ENCODE measurements at regions not wholly inside any gene's neighbourhood (a gene's known extent, or its start where the extent isn't known, plus 50 kb on each side); places are given as distances from the start of the nearest gene placed in this dataset.
"Not testable (repeated sequence)": the region's sequence is repeated elsewhere in the genome, so short reads cannot be mapped to it uniquely, and the experiment has no call there.

GRCh38 chr9:30932226-30932625 is 1452.2 kb upstream of the ACO1 start:
- intact Hi-C loops (cut with DNase I): no loop called here
- no peak for DNase-seq

DNA sequence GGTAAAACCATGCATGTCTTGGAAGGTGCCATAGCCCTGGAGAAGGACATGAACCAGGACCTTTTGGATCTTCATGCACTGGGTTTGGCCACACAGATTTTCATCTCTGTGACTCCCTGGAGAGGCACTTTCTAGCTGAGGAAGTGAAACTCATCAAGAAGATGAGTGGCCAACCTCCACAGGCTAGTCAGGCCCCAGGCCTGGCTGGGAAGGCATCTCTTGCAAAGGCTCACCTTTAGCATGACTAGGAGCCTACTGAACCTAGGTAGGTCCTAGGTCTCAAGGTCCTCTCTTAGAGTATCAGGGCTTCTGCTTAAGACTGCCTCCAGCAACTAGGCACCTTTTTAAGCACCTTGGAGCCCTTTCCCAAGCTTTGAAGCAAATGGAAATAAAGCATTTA is 1448.7 kb upstream of the ACO1 start:
- intact Hi-C loops (cut with DNase I): no loop called here
- no peak for DNase-seq

DNA sequence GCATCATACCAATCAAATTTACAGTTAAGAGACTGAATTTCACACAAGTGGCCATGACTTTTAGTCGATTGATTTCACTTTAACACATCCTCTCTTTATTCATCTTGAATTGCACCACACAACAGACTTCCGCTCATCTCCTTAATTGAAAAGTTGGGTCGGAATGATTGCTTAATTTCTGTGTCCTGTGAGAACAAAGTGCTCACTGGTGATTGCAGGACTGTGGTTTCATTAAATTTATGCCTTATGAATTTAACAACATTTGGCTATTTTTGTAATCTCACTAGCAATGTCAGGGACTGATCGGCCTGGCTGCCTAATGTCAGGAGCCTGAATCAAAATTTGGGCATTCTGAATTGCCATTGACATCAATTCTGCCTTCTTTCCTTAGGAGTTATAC is 1447.3 kb upstream of the ACO1 start:
- no peak for DNase-seq
- intact Hi-C loops (cut with DNase I): no loop called here

GRCh38 chr9:30942852-30943251 is 1441.6 kb upstream of the ACO1 start:
- DNase-seq; intact Hi-C loops (cut with DNase I): not testable (repeated sequence)

GRCh38 chr9:30943446-30944224 is 1440.8 kb upstream of the ACO1 start:
- DNase-seq: no peak
- intact Hi-C loops (cut with DNase I): no loop called here

GRCh38 chr9:30944225-30944569 is 1440.2 kb upstream of the ACO1 start:
- DNase-seq: no peak
- intact Hi-C loops (cut with DNase I): no loop called here

- no peak for DNase-seq
- intact Hi-C loops (cut with DNase I): no loop called here
Observed at GRCh38 chr9:30944741-30945280, 1439.6 kb upstream of the ACO1 start.

DNA sequence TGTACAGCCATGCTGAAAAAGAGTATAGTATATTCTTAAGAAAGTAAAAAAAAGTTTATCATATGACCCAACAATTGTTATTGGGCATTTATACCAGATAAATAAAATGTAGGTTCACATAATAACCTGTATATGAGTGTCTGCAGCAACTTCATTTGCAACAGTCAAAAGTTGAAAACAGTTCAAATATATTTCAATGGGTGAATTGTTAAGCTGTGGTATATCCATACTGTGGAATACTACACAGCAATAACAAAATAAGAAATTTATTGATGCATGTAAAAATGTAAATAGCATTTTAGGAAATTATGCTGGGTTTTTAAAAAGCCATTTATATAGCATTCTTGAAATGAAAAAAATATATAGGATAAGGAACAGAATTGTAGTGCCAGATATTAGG is 1420.1 kb upstream of the ACO1 start:
- no peak for DNase-seq
- intact Hi-C loops (cut with DNase I): no loop called here

GRCh38 chr9:30967476-30967875 is 1417.0 kb upstream of the ACO1 start:
- intact Hi-C loops (cut with DNase I): no loop called here
- peak in 1 of 42 donors; percentile 3 for DNase-seq

DNA sequence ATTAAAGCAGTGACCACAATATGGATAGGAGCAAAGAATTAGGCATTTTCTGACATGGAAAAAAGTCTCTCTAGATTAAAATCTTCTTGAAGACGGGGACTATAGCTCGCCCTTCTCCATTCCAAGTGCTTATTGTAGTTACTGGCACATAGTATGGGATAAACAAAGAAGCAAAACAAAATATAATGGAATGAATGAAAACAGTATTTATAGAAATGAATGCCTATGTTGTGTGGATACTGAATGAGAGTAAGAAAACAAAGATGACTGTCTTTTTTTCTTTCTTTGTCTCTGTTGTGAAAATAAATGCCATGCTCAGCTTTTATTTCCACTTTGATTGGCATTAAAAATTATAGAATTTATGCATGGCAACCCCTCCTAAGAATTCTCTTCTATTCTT is 1414.3 kb upstream of the ACO1 start:
- intact Hi-C loops (cut with DNase I): no loop called here
- no peak for DNase-seq

GRCh38 chr9:30970812-30971211 is 1413.6 kb upstream of the ACO1 start:
- intact Hi-C loops (cut with DNase I): no loop called here
- DNase-seq: no peak

DNA sequence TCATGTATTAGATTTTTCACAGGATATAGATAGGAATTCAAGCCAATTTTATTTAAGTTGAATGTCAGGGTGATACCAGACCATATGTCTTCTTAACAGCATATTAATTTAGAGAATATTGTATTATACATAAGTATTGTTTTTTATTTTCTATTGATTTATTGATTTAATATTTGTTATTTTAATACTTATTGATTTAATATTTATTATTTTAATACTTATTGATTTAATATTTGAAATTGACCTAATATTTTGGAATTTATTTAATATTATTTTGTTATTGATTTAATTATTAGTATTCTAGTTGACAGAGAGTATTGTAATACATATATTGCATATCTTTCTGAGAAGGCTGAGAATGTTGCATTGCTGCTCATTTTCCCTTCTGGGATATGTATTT is 1411.8 kb upstream of the ACO1 start:
- intact Hi-C loops (cut with DNase I): no loop called here
- DNase-seq: no peak

GRCh38 chr9:30977965-30978364 is 1406.5 kb upstream of the ACO1 start:
- intact Hi-C loops (cut with DNase I): no loop called here
- no peak for DNase-seq

- no peak for DNase-seq
- intact Hi-C loops (cut with DNase I): no loop called here
Observed at GRCh38 chr9:30982301-30982700, 1402.1 kb upstream of the ACO1 start.

- intact Hi-C loops (cut with DNase I): no loop called here
- no peak for DNase-seq
Observed at GRCh38 chr9:30995956-30996738, 1388.3 kb upstream of the ACO1 start.

DNA sequence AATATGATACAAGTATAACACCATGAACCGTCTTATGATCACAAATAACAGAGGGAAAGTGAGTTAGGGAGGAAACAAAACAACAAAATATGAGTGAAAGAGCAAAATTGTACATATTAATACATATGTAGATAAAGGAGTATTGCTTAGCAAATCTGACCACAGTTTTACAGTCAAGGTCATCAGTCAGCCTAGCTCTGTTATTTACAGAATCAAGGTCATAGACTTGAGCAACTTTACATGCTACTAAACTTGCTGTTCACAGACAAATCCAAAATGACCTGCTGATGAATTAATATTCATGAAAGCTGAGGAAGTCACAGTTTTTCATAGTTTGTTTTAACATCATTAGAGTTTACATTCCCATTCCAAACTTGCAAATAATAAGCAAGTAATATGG is 1387.7 kb upstream of the ACO1 start:
- intact Hi-C loops (cut with DNase I): no loop called here
- no peak for DNase-seq

DNA sequence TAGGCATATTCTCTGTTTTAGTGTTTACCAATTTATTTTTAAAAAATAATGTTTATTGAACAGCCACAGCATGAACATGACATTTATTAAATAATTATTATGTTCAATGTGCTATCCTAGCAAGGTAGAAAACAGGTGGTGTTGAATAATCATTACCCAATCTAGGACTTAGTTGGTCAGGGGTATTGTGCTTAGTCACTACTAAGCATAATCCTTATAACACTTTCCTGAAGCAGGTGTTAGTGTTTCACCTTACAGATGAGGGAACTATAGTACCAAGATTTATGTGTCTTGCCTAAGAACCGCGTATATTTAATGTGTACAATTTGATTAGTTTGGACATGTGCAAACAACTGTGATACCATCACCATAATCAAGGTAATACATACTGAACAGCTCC is 1387.2 kb upstream of the ACO1 start:
- intact Hi-C loops (cut with DNase I): no loop called here

DNA sequence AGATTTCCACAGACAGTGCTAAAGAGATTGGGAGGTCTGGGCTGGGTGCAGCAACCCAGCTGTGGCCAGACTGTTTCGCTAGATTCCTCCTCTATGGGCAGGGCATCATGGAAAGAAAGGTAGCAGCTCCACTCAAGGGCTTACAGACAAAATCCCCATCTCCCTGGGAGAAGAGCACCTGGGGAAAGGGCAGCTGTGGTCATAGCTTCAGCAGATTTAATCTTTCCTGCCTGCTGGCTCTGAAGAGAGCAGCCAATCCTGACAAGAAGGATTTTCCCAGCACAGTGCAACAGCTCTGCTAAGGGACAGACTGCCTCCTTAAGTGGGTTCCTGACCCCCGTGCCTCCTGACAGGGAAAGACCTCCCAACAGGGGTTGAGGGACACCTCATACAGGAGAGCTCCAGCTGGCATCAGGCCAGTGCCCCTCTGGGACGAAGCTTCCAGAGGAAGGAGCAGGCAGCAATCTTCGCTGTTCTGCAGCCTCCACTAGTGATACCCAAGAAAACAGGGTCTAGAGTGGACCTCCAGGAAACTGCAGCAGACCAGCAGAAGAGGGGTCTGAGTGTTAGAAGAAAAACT is 1379.3 kb upstream of the ACO1 start:
- intact Hi-C loops (cut with DNase I): no loop called here
- DNase-seq: no peak

More for the DNA sequence above, 1387.2 kb upstream of the ACO1 start:
- no peak for DNase-seq

GRCh38 chr9:31013371-31013770 is 1371.1 kb upstream of the ACO1 start:
- intact Hi-C loops (cut with DNase I): no loop called here
- DNase-seq: no peak

DNA sequence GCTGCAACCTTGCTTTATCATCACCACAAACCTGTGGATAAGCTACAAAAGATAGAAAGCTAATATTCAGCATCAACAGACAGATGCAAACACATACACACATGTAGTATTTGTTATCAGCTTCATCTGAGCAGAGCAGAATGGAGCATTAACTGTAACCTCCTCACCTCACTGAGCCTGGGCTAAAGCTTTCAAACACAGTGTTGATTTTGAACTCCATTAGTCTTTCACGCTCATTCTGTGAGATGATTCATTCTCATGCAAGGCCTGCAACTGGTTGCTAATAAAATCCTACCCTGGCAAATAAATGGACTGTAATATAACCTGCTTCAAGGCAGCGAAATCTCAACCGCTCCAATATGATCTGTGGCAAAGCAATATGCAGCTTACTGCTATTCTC is 1360.6 kb upstream of the ACO1 start:
- intact Hi-C loops (cut with DNase I): no loop called here
- DNase-seq: no peak
